SK-N-SH (cell line): ENCODE measurements at regions not wholly inside any gene's neighbourhood (a gene's known extent, or its start where the extent isn't known, plus 50 kb on each side); places are given as distances from the start of the nearest gene placed in this dataset.

Experiments
- CTCF ChIA-PET: fragments of 300-600, 350-600 bp; formaldehyde crosslinking; extraction: SDS; loops from one replicate; lab custom pipeline; 2021; lab: Yijun Ruan, JAX
- POLR2A ChIA-PET: fragments of 350-600 bp; sonication (Branson Sonifier 250); formaldehyde crosslinking; extraction: SDS; loops from one replicate; lab custom pipeline; 2020; ENCODE audit warnings: antibody characterized with exemption, inconsistent platforms; lab: Yijun Ruan, JAX
- DNase-seq: peaks from one replicate; pipeline ENCODE4 v3.0.0; 2012
- H2AFZ ChIP-seq: fragments of 200-600 bp; sonication (generic); 2 replicates; pipeline ENCODE4 v1.8.1; 2016; ENCODE audit warnings: antibody characterized with exemption, mild to moderate bottlenecking, low read depth
- H3F3A ChIP-seq: fragments of 200-600 bp; sonication (generic); replicated peaks from 2 replicates; pipeline ENCODE3; 2016; ENCODE audit warnings: antibody characterized with exemption, mild to moderate bottlenecking; ENCODE audit not compliant: insufficient read depth
- H3K27ac ChIP-seq, 2 experiments: fragments of 200-500 bp in 1 of 2; fragments of 200-600 bp in 1 of 2; sonication (Bioruptor generic) in 1 of 2; sonication (generic), shearing (Covaris generic) in 1 of 2; 2 replicates each; pipeline versions ENCODE4 v1.5.1 to v1.6.1; 2014 to 2016; ENCODE audit warnings: low read depth in 2 of 2, inconsistent platforms in 1 of 2, low read length in 1 of 2, mild to moderate bottlenecking in 1 of 2, mixed read lengths in 1 of 2
- H3K27me3 ChIP-seq: fragments of 200-600 bp; sonication (generic), shearing (Covaris generic); 2 replicates; pipeline ENCODE4 v1.6.1; 2016; ENCODE audit warnings: mixed run types; ENCODE audit not compliant: insufficient read depth
- H3K36me3 ChIP-seq, 2 experiments: fragments of 200-500 bp in 1 of 2; fragments of 200-600 bp in 1 of 2; sonication (Bioruptor generic) in 1 of 2; sonication (generic) in 1 of 2; replicated peaks in 1 of 2; 2 replicates each; pipeline versions ENCODE3 to v1.5.1; 2014 to 2016; ENCODE audit warnings: low read length in 1 of 2, mild to moderate bottlenecking in 1 of 2; ENCODE audit not compliant: insufficient read depth in 2 of 2, control insufficient read depth in 1 of 2
- H3K4me1 ChIP-seq, 2 experiments: fragments of 200-500 bp in 1 of 2; fragments of 200-600 bp in 1 of 2; sonication (Bioruptor generic) in 1 of 2; sonication (generic), shearing (Covaris generic) in 1 of 2; 2 replicates each; pipeline versions ENCODE4 v1.5.1 to v1.6.1; 2014 to 2016; ENCODE audit warnings: low read depth in 1 of 2, low read length in 1 of 2, mixed run types in 1 of 2; ENCODE audit not compliant: insufficient read depth in 2 of 2, control insufficient read depth in 1 of 2
- H3K4me2 ChIP-seq: fragments of 200-600 bp; sonication (generic), shearing (Covaris generic); 2 replicates; pipeline ENCODE4 v1.6.1; 2017; ENCODE audit warnings: mixed run types
- H3K4me3 ChIP-seq, 2 experiments: fragments of 200-500 bp in 1 of 2; fragments of 200-600 bp in 1 of 2; sonication (Bioruptor generic) in 1 of 2; sonication (generic), shearing (Covaris generic) in 1 of 2; 2 replicates each; pipeline versions ENCODE4 v1.5.1 to v1.8.1; 2014 to 2016; ENCODE audit warnings: low read depth in 2 of 2, inconsistent platforms in 1 of 2, low read length in 1 of 2, mild to moderate bottlenecking in 1 of 2, mixed read lengths in 1 of 2, moderate library complexity in 1 of 2
- H3K79me2 ChIP-seq: fragments of 200-600 bp; sonication (generic); 2 replicates; pipeline ENCODE4 v1.8.1; 2017; ENCODE audit warnings: mild to moderate bottlenecking; ENCODE audit not compliant: insufficient read depth
- H3K9ac ChIP-seq: fragments of 200-600 bp; sonication (generic); 2 replicates; pipeline ENCODE4 v1.6.1; 2017; ENCODE audit warnings: mixed run types
- H3K9me2 ChIP-seq: fragments of 200-600 bp; sonication (generic); 2 replicates; pipeline ENCODE4 v1.6.1; 2017; ENCODE audit warnings: mixed run types
- H3K9me3 ChIP-seq: fragments of 200-600 bp; sonication (generic); 2 replicates; pipeline ENCODE4 v1.6.1; 2017; ENCODE audit warnings: mixed run types, mild to moderate bottlenecking, moderate library complexity
- H4K20me1 ChIP-seq: fragments of 200-600 bp; sonication (generic); 2 replicates; pipeline ENCODE4 v1.6.1; 2017; ENCODE audit warnings: mild to moderate bottlenecking, mixed run types; ENCODE audit not compliant: insufficient read depth
- CHD2 ChIP-seq: fragments of 150-350 bp; IDR thresholded peaks from 2 replicates; pipeline ENCODE4 v1.6.1; 2018; ENCODE audit warnings: low read length; ENCODE audit not compliant: partially characterized antibody
- CTCF ChIP-seq: fragments of 200-600 bp; sonication (generic); IDR thresholded peaks from 2 replicates; pipeline ENCODE4 v1.6.1; 2017; ENCODE audit warnings: antibody characterized with exemption, mild to moderate bottlenecking, moderate library complexity
- ELF1 ChIP-seq: IDR thresholded peaks from 2 replicates; pipeline ENCODE4 v1.4.0; 2012
- EP300 ChIP-seq, 2 experiments: IDR thresholded peaks; 2 replicates each; pipeline versions ENCODE4 v1.4.0 to v1.6.1; 2012; ENCODE audit warnings: borderline replicate concordance in 1 of 2, low read depth in 1 of 2, low read length in 1 of 2
- FOXJ3 ChIP-seq: sonication (generic); formaldehyde crosslinking; IDR thresholded peaks from 2 replicates; pipeline ENCODE4 v1.5.1; 2020; ENCODE audit warnings: mild to moderate bottlenecking, missing genetic modification reagents
- JUND ChIP-seq: IDR thresholded peaks from 2 replicates; pipeline ENCODE4 v1.4.0; 2012
- NRF1 ChIP-seq: IDR thresholded peaks from 2 replicates; pipeline ENCODE4 v1.6.1; 2012; ENCODE audit warnings: low read depth, mild to moderate bottlenecking, low read length
- POLR2AphosphoS5 ChIP-seq: IDR thresholded peaks from 2 replicates; pipeline ENCODE4 v1.6.1; 2012; ENCODE audit warnings: low read depth, low read length
- RAD21 ChIP-seq: IDR thresholded peaks from 2 replicates; pipeline ENCODE4 v1.6.1; 2012; ENCODE audit warnings: mild to moderate bottlenecking, low read length
- RCOR1 ChIP-seq: fragments of 150-350 bp; IDR thresholded peaks from 2 replicates; pipeline ENCODE4 v1.6.1; 2017; ENCODE audit warnings: antibody characterized with exemption, low read length
- RFX5 ChIP-seq: IDR thresholded peaks from 2 replicates; pipeline ENCODE4 v1.6.1; 2012; ENCODE audit warnings: mild to moderate bottlenecking, improper control_type of control experiment, low read length
- SIN3A ChIP-seq: IDR thresholded peaks from 2 replicates; pipeline ENCODE4 v1.6.1; 2012; ENCODE audit warnings: low read depth, mild to moderate bottlenecking, low read length, moderate library complexity, borderline replicate concordance
- WGBS: methylation state at CpG from one replicate; pipeline ENCODE4 v1.1.6; 2017; ENCODE audit warnings: low lambda C conversion rate; 5-methylcytosine and 5-hydroxymethylcytosine counted together
- TF ChIP-seq, protein P1 (sequence below): fragments of 150-350 bp; IDR thresholded peaks from 2 replicates; pipeline ENCODE4 v1.6.1; 2017; ENCODE audit warnings: antibody characterized with exemption, low read length, low read depth, borderline replicate concordance
- TF ChIP-seq, protein P2 (sequence below): IDR thresholded peaks from 2 replicates; pipeline ENCODE4 v1.4.0; 2012; ENCODE audit warnings: low read depth
- TF ChIP-seq, protein P3 (sequence below): IDR thresholded peaks from 2 replicates; pipeline ENCODE4 v1.6.1; 2012; ENCODE audit warnings: mild to moderate bottlenecking, low read depth, low read length, moderate library complexity
- TF ChIP-seq, protein P4 (sequence below): IDR thresholded peaks from 2 replicates; pipeline ENCODE4 v1.4.0; 2012; ENCODE audit warnings: low read depth, borderline replicate concordance

GRCh38 chr19:23527797-23528196 lies 132.5 kb upstream of the ZNF91 start:
- Histone ChIP-seq H3K4me1 (no peaks in the 10 kb centered on the region), H3K4me2 (no peak overlapping the region), H3K79me2 (no peaks in the 10 kb centered on the region), H3K36me3 (no peaks in the 10 kb centered on the region), H4K20me1 (no peaks in the 10 kb centered on the region), H3K4me3 (no peak overlapping the region), H3F3A (no peaks in the 10 kb centered on the region), H3K9me2 (no peaks in the 10 kb centered on the region), H3K27me3 (no peaks in the 10 kb centered on the region), H3K9ac (no peak overlapping the region), H3K27ac (no peak overlapping the region), H3K9me3 (no peaks in the 10 kb centered on the region), H2AFZ (no peak overlapping the region)
- ChIA-PET POLR2A (no interaction called here), CTCF (no interaction called here)
- no peak for DNase-seq
- WGBS = 0% methylated on average over 2 of the region's 2 CpGs
- TF ChIP-seq JUND = no peak
- TF ChIP-seq NRF1 = no peak
- TF ChIP-seq, protein P1, sequence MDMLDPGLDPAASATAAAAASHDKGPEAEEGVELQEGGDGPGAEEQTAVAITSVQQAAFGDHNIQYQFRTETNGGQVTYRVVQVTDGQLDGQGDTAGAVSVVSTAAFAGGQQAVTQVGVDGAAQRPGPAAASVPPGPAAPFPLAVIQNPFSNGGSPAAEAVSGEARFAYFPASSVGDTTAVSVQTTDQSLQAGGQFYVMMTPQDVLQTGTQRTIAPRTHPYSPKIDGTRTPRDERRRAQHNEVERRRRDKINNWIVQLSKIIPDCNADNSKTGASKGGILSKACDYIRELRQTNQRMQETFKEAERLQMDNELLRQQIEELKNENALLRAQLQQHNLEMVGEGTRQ = no peak
- TF ChIP-seq, protein P2, sequence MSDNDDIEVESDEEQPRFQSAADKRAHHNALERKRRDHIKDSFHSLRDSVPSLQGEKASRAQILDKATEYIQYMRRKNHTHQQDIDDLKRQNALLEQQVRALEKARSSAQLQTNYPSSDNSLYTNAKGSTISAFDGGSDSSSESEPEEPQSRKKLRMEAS = no peak
- no peak for TF ChIP-seq SIN3A
- no peak for TF ChIP-seq RFX5
- no peak for TF ChIP-seq ELF1
- TF ChIP-seq, protein P3, sequence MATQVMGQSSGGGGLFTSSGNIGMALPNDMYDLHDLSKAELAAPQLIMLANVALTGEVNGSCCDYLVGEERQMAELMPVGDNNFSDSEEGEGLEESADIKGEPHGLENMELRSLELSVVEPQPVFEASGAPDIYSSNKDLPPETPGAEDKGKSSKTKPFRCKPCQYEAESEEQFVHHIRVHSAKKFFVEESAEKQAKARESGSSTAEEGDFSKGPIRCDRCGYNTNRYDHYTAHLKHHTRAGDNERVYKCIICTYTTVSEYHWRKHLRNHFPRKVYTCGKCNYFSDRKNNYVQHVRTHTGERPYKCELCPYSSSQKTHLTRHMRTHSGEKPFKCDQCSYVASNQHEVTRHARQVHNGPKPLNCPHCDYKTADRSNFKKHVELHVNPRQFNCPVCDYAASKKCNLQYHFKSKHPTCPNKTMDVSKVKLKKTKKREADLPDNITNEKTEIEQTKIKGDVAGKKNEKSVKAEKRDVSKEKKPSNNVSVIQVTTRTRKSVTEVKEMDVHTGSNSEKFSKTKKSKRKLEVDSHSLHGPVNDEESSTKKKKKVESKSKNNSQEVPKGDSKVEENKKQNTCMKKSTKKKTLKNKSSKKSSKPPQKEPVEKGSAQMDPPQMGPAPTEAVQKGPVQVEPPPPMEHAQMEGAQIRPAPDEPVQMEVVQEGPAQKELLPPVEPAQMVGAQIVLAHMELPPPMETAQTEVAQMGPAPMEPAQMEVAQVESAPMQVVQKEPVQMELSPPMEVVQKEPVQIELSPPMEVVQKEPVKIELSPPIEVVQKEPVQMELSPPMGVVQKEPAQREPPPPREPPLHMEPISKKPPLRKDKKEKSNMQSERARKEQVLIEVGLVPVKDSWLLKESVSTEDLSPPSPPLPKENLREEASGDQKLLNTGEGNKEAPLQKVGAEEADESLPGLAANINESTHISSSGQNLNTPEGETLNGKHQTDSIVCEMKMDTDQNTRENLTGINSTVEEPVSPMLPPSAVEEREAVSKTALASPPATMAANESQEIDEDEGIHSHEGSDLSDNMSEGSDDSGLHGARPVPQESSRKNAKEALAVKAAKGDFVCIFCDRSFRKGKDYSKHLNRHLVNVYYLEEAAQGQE = no peak
- no peak for TF ChIP-seq POLR2AphosphoS5
- no peak for TF ChIP-seq CHD2
- no peak for TF ChIP-seq RAD21
- no peak for TF ChIP-seq FOXJ3 (CRISPR knock-in tag)

DNA sequence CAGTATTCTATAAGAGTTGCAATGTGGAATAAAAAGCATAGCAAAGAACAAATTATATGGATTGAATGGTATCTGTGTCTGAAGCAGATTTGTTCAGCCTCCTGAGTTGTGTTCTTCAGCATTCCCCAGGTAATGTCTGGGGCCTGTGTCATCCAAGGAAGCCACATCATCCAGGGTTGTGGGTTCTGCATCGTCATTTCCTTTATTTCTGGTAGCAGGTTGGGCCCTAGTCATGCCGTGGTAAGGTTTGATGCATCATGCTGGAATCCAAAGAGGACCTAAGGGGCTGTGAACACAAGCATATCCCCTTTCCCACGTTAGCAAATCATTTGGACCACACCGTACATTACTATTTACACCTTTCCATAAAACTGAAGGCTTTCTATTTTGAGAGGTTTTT lies 131.0 kb upstream of the ZNF91 start:
- no peak for DNase-seq
- TF ChIP-seq EP300 (IDR thresholded peaks at IDR 0.05; ENCODE audit: borderline replicate concordance in 1 of 2, low read depth in 1 of 2, low read length in 1 of 2) (no peak), CHD2 (no peak), SIN3A (no peak), RCOR1 (no peak), CTCF (no peak), RFX5 (no peak)
- TF ChIP-seq, protein P2 = no peak
- TF ChIP-seq, protein P4, sequence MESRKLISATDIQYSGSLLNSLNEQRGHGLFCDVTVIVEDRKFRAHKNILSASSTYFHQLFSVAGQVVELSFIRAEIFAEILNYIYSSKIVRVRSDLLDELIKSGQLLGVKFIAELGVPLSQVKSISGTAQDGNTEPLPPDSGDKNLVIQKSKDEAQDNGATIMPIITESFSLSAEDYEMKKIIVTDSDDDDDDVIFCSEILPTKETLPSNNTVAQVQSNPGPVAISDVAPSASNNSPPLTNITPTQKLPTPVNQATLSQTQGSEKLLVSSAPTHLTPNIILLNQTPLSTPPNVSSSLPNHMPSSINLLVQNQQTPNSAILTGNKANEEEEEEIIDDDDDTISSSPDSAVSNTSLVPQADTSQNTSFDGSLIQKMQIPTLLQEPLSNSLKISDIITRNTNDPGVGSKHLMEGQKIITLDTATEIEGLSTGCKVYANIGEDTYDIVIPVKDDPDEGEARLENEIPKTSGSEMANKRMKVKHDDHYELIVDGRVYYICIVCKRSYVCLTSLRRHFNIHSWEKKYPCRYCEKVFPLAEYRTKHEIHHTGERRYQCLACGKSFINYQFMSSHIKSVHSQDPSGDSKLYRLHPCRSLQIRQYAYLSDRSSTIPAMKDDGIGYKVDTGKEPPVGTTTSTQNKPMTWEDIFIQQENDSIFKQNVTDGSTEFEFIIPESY = no peak

More for the DNA sequence above, 131.0 kb upstream of the ZNF91 start:
- no peak overlapping the region for H2AFZ ChIP-seq
- no peak overlapping the region for H3K4me3 ChIP-seq
- no peak overlapping the region for H3K9ac ChIP-seq
- 26% methylated on average over 4 of the region's 4 CpGs for WGBS
- POLR2A ChIA-PET = no interaction called here
- CTCF ChIA-PET = no interaction called here
- no peaks in the 10 kb centered on the region for H3F3A ChIP-seq
- H3K4me2 ChIP-seq = no peak overlapping the region
- no peaks in the 10 kb centered on the region for H3K27me3 ChIP-seq
- no peaks in the 10 kb centered on the region for H3K36me3 ChIP-seq
- H3K9me2 ChIP-seq = no peaks in the 10 kb centered on the region
- no peaks in the 10 kb centered on the region for H4K20me1 ChIP-seq
- no peak overlapping the region for H3K27ac ChIP-seq
- no peaks in the 10 kb centered on the region for H3K79me2 ChIP-seq
- H3K9me3 ChIP-seq = no peaks in the 10 kb centered on the region
- no peaks in the 10 kb centered on the region for H3K4me1 ChIP-seq
